ENCODE measurements at regions not wholly inside any gene's neighbourhood (a gene's known extent, or its start where the extent isn't known, plus 50 kb on each side); places are given as distances from the start of the nearest gene placed in this dataset.

DNA sequence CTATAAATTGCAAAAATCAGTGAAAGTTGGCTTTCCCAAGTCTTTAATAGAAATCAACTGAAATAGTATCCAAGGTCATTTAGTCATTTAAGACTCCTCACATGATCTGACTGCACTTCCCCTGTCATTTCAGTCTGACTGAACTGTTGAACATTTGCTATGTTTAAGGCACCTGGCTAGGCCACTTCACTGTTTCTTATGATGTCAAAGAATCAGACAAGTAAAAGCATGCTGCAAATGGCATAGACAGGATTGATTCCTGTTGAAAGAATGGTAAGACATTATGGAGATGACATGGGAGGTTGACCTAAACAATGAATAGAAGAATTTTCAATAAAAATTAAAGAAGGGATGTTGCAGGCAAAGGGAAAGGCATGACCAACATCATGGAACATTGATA, 502.1 kb downstream of the NFIB start:
- H3K4me3 ChIP-seq (ENCODE audit: control extremely low read depth in 1 of 5, extremely low read depth in 1 of 5, insufficient read depth in 1 of 5, low read depth in 2 of 5, low read length in 4 of 5): no peak overlapping the region
- intact Hi-C loops (cut with micrococcal nuclease): no loop called here
- ATAC-seq (ENCODE audit: low read depth) (no peak), DNase-seq (no peak)
- Mint-ChIP-seq H3K4me3 (no peak overlapping the region), H3K27ac (no peak overlapping the region), H3K9me3 (ENCODE audit: insufficient read depth) (peaks cover 4% of the 10 kb centered on the region), H3K27me3 (no peaks in the 10 kb centered on the region), H3K4me1 (no peaks in the 10 kb centered on the region)
- no peaks in the 10 kb centered on the region for H3K79me2 ChIP-seq (ENCODE audit: control insufficient read depth, insufficient read depth, low read length)
- TF ChIP-seq EZH2 (IDR thresholded peaks at IDR 0.05; ENCODE audit: borderline replicate concordance, insufficient read depth, low read depth, low read length, poor library complexity, severe bottlenecking): no peak
- no peak for TF ChIP-seq CTCF (IDR thresholded peaks at IDR 0.05)
- ChIA-PET POLR2A (no interaction called here), CTCF (no interaction called here)
- no peak overlapping the region for H3K27ac ChIP-seq (ENCODE audit: low read length in 2 of 2)
- H3K4me2 ChIP-seq (replicated peaks; ENCODE audit: low read depth, low read length, poor library complexity, severe bottlenecking): no peak overlapping the region
- H3K27me3 ChIP-seq (replicated peaks in 1 of 4; ENCODE audit: control extremely low read depth in 1 of 4, control insufficient read depth in 3 of 4, insufficient read depth in 4 of 4, low read length in 3 of 4): no peaks in the 10 kb centered on the region
- no peak overlapping the region for H3K9ac ChIP-seq (ENCODE audit: low read length)
- peaks cover 0 to 4% (median 0%) of the 10 kb centered on the region in 3 donors for H3K9me3 ChIP-seq (ENCODE audit: control extremely low read depth in 1 of 3, control insufficient read depth in 2 of 3, insufficient read depth in 1 of 3, low read length in 2 of 3)
- H3K4me1 ChIP-seq (ENCODE audit: control insufficient read depth in 2 of 2, insufficient read depth in 2 of 2, low read length in 2 of 2): no peaks in the 10 kb centered on the region
- no peaks in the 10 kb centered on the region for H4K20me1 ChIP-seq (ENCODE audit: control insufficient read depth, insufficient read depth, low read length, poor library complexity, severe bottlenecking)
- H2AFZ ChIP-seq (ENCODE audit: insufficient read depth, low read depth, low read length, poor library complexity, severe bottlenecking): no peak overlapping the region
- H3K36me3 ChIP-seq (replicated peaks in 1 of 2; ENCODE audit: control extremely low read depth in 1 of 2, control insufficient read depth in 1 of 2, extremely low read depth in 1 of 2, insufficient read depth in 2 of 2, low read length in 1 of 2): no peaks in the 10 kb centered on the region

DNA sequence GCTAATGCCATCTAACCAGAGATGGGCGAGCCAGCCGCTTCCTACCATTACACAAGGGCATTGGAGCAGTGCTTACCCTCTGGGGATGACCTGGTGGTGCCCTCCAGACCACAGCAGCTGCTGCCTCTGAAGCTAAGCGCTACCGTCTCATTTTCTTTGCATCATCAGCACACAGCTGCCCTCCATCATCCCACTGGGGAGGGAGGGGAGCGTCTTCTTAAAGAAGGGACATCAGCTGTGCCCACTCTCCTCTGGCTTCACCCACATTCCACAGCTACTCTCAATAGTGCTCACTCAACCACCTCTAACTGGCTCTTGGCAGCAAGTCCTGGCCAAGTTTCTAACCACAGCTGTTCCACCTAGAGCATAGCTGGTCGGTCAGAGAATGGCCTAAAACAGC, 503.4 kb downstream of the NFIB start:
- intact Hi-C loops (cut with micrococcal nuclease): no loop called here
- Histone ChIP-seq H3K9ac (ENCODE audit: low read length) (no peak overlapping the region), H2AFZ (ENCODE audit: insufficient read depth, low read depth, low read length, poor library complexity, severe bottlenecking) (no peak overlapping the region), H4K20me1 (ENCODE audit: control insufficient read depth, insufficient read depth, low read length, poor library complexity, severe bottlenecking) (no peaks in the 10 kb centered on the region), H3K9me3 (ENCODE audit: control extremely low read depth in 1 of 3, control insufficient read depth in 2 of 3, insufficient read depth in 1 of 3, low read length in 2 of 3) (peaks cover 0 to 4% (median 0%) of the 10 kb centered on the region in 3 donors), H3K79me2 (ENCODE audit: control insufficient read depth, insufficient read depth, low read length) (no peaks in the 10 kb centered on the region), H3K36me3 (replicated peaks in 1 of 2; ENCODE audit: control extremely low read depth in 1 of 2, control insufficient read depth in 1 of 2, extremely low read depth in 1 of 2, insufficient read depth in 2 of 2, low read length in 1 of 2) (no peaks in the 10 kb centered on the region), H3K4me3 (ENCODE audit: control extremely low read depth in 1 of 5, extremely low read depth in 1 of 5, insufficient read depth in 1 of 5, low read depth in 2 of 5, low read length in 4 of 5) (no peak overlapping the region), H3K27ac (ENCODE audit: low read length in 2 of 2) (no peak overlapping the region), H3K27me3 (replicated peaks in 1 of 4; ENCODE audit: control extremely low read depth in 1 of 4, control insufficient read depth in 3 of 4, insufficient read depth in 4 of 4, low read length in 3 of 4) (no peaks in the 10 kb centered on the region), H3K4me1 (ENCODE audit: control insufficient read depth in 2 of 2, insufficient read depth in 2 of 2, low read length in 2 of 2) (no peaks in the 10 kb centered on the region), H3K4me2 (replicated peaks; ENCODE audit: low read depth, low read length, poor library complexity, severe bottlenecking) (no peak overlapping the region)
- ChIA-PET POLR2A (no interaction called here), CTCF (no interaction called here)
- 81% methylated on average over 5 of the region's 6 CpGs for WGBS (ENCODE audit: insufficient coverage)
- TF ChIP-seq EZH2 (IDR thresholded peaks at IDR 0.05; ENCODE audit: borderline replicate concordance, insufficient read depth, low read depth, low read length, poor library complexity, severe bottlenecking) (no peak), CTCF (IDR thresholded peaks at IDR 0.05) (no peak)
- Mint-ChIP-seq H3K9me3 (ENCODE audit: insufficient read depth) (peaks cover 4% of the 10 kb centered on the region), H3K27me3 (no peaks in the 10 kb centered on the region), H3K4me1 (no peaks in the 10 kb centered on the region), H3K4me3 (no peak overlapping the region), H3K27ac (no peak overlapping the region)
- no peak for ATAC-seq (ENCODE audit: low read depth)
- DNase-seq: no peak

Measured in B cell (primary cell).